Gastrocnemius medialis (tissue), 4 donors: ENCODE measurements at regions not wholly inside any gene's neighbourhood (a gene's known extent, or its start where the extent isn't known, plus 50 kb on each side); places are given as distances from the start of the nearest gene placed in this dataset.

ENCODE experiments used
- CTCF ChIP-seq, 5 experiments: fragments of 450-650 bp in 3 of 5; fragments of 200-600 bp in 2 of 5; sonication (generic) in 2 of 5; IDR thresholded peaks in 4 of 5; conservative IDR thresholded peaks in 1 of 5; 1 replicate in 4 of 5; 2 replicates in 1 of 5; pipeline ENCODE4 v1.5.1; 2016 to 2019; ENCODE audit warnings: antibody characterized with exemption in 5 of 5, mild to moderate bottlenecking in 3 of 5, moderate library complexity in 3 of 5
- POLR2A ChIP-seq, 2 donors: fragments of 450-650 bp; IDR thresholded peaks; one replicate each; pipeline ENCODE4 v1.6.1; 2017; ENCODE audit warnings: antibody characterized with exemption in 2 of 2, mild to moderate bottlenecking in 2 of 2, moderate library complexity in 2 of 2

GRCh38 chr20:23212011-23212410 is 125.9 kb upstream of the CD93 start:
- no peak for TF ChIP-seq CTCF (IDR thresholded peaks at IDR 0.05 in 4 of 5, conservative IDR thresholded peaks at IDR 0.05 in 1 of 5)
- TF ChIP-seq POLR2A (IDR thresholded peaks at IDR 0.05), result no peak
